HG02938 (cell line): ENCODE measurements at regions not wholly inside any gene's neighbourhood (a gene's known extent, or its start where the extent isn't known, plus 50 kb on each side); places are given as distances from the start of the nearest gene placed in this dataset.

Source experiments
- ATAC-seq: cut with Tn5 transposase; IDR thresholded peaks from one replicate; pipeline ENCODE4 v1.9.1; 2021; ENCODE audit warnings: mild to moderate bottlenecking, moderate library complexity; ENCODE audit not compliant: unreplicated experiment

- no peak for ATAC-seq
Observed at GRCh38 chr3:102529452-102529851, 94.6 kb downstream of the ZPLD1 start.

DNA sequence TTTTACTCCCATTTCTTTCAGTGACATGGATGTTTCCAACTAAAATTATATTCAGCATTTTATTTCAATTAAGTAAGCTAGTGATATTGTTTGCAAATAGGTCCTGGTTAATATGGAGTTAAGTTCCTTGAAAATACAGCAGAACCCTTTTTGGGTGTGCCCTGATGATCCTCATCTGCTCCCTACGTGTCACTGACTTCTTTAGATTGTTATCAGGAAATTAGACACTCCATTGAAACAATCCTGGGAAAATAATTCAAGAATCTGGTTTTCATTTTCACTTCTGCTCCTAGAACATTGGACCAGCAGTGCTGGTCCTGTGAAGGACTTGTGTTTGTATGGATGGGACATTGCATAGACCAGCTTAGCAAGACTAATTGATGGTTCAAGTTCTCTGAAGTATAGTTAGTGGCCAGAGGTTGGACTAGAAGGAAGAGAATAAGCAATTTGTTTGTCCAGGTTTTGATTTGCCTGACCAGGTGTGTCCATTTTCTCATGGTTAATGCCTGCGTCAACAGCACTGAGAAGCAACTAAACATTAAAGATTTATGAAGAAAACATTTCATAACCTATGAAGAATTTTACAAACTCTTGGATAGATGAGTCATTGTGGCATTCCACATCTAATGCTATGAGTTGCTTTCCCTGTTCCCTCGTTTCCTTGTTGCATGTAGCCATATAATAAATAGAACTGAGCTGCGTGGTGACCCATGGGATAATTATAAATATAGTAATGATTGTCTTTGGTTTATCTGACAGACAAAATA lies 95.8 kb downstream of the ZPLD1 start:
- ATAC-seq: no peak

GRCh38 chr3:102531686-102532085 lies 96.9 kb downstream of the ZPLD1 start:
- ATAC-seq: no peak

GRCh38 chr3:102532901-102533300 lies 98.1 kb downstream of the ZPLD1 start:
- ATAC-seq: no peak

DNA sequence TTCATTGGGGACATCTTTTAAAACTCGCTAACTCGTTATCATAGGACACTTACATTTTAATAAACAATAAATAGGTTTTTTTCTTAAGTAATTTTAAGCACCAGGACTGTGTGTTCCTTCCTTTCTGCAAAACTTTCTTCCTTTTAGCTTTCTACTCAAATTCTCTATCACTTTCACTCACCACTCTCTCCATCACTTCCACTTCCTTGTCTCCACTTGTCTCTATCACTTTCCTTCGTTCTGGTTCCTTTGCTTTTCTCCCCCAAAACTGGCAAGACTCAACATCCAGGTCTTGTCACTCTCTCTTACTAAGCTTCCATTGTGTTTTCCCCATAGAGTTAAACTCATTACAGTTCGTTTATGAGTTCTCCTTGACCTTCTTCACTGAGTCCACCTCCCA lies 99.0 kb downstream of the ZPLD1 start:
- ATAC-seq: no peak

DNA sequence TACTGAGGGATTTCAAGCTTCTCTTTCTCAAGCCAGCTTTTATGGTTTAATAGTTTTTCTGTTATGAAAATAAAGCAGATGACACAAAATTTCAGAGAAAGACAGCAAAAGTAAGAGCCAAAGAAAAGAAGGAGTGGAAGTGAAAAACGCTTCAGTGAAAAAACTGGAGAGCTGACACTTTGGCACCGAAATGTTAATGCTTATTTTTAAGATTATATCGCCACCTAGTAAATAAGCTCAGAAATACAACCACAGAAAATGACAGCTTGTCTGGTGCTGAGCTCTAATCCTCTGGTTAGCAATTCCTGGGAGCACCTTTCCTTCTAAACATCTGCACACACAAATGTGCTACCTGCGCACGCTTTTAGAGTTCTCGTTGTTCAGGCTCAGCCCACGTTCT lies 101.6 kb downstream of the ZPLD1 start:
- peak; percentile 61 for ATAC-seq

GRCh38 chr3:102537123-102537522 lies 102.3 kb downstream of the ZPLD1 start:
- no peak for ATAC-seq

DNA sequence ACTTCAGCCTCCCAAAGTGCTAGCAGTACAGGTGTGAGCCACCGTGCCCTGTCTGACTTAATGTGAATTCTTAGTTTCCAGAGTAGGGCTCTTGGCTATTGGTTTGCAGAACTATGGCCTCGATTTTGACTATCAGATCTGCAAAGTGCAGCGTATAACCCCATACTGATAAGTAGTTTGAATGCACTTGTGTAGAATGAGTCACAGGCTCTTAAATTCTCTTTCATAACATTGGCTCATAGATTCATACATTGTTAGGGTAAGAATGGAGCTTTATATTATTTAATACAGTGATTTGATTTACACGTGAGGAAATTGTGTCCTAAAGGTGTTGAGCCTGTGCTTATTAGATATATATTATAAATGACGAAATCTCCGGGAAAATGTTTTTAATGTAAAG lies 109.9 kb downstream of the ZPLD1 start:
- ATAC-seq: no peak

- ATAC-seq: no peak
Observed at GRCh38 chr3:102545276-102545675, 110.5 kb downstream of the ZPLD1 start.

DNA sequence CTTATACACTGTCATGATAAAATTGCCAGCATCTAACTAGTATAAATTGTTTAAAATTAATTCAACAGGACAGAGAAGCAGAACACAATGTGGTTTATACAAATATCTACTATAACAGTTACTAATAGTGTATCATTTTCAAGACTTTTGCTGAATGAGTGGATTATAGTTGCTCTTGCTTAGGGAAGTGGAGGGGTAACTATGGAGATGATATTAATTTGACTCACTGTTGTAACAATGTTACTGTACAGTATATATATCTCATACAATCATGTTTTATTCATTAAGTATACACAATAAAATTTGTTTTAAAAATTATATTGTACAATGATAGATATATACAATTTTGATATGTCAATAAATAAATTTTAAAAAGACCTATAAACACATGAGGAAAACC lies 119.1 kb downstream of the ZPLD1 start:
- ATAC-seq: no peak

DNA sequence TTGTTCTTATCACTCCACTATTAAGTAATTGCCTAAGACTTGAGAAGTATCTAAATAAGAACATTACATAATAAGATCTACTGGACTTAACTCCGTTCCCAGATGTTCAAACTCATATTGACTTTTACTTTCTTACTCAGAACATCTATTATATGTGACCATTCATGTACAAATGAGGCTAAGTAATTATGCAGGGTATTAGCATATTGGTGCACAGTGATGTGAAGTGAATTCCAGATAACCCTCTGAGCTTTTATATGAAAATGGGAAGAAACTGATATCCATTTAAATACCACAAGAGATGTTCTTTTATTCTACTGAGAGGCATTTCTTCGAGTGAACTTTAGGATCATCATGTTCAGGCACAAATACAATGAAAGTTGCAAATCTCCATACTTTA lies 135.7 kb downstream of the ZPLD1 start:
- no peak for ATAC-seq

DNA sequence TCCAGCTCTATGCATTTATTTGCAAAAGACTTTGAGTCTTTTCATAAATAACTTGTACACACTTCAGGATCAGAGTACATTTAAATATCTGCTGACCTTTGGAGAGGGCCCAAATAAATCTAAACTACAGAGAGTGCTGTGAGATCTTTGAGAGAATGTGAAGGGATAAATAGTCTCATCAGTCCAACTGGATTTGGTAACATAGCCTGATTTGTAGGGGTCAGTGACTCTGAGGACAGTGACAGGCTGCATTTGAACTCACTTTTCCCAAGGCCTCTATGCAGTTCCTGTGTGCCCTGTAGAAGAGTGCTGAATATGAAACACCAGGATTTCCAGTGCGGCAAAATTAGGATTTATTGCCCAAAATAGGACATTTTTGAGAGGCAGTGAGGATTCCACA lies 136.2 kb downstream of the ZPLD1 start:
- ATAC-seq: no peak

- ATAC-seq: no peak
Observed at GRCh38 chr3:102571720-102572384, 137.0 kb downstream of the ZPLD1 start.

- ATAC-seq: no peak
Observed at GRCh38 chr3:102573483-102574028, 138.7 kb downstream of the ZPLD1 start.

- no peak for ATAC-seq
Observed at GRCh38 chr3:102574355-102574754, 139.5 kb downstream of the ZPLD1 start.

- no peak for ATAC-seq
Observed at GRCh38 chr3:102576651-102577050, 141.8 kb downstream of the ZPLD1 start.

GRCh38 chr3:102577082-102577789 lies 142.4 kb downstream of the ZPLD1 start:
- no peak for ATAC-seq

- ATAC-seq: no peak
Observed at GRCh38 chr3:102580760-102581159, 145.9 kb downstream of the ZPLD1 start.

DNA sequence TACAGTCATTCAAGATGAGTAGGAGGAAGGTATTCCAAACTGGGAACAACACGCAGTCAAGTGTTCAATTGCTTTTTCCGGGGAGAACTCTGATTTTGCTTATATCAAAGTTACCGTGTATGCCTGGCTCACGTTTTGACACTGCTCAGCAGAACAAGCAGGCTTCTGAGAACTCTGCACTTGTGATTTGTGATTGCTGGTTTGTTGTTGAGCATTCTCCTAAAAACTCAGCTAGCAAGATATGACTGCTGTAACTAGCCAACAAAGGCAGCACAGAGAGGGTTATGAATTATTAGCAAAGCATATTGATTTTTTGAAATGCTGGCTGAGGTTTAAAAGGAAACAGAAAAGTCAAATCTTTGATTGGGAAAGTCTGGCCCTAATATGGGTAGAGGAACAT lies 151.7 kb downstream of the ZPLD1 start:
- no peak for ATAC-seq

GRCh38 chr3:102593812-102594602 lies 159.2 kb downstream of the ZPLD1 start:
- no peak for ATAC-seq

GRCh38 chr3:102595057-102595456 lies 160.2 kb downstream of the ZPLD1 start:
- no peak for ATAC-seq
